ENCODE measurements at regions not wholly inside any gene's neighbourhood (a gene's known extent, or its start where the extent isn't known, plus 50 kb on each side); places are given as distances from the start of the nearest gene placed in this dataset.

GRCh38 chr10:14454206-14454605, 123.5 kb upstream of the FRMD4A start:
- H3F3A ChIP-seq (replicated peaks; ENCODE audit: insufficient read depth): no peaks in the 10 kb centered on the region
- no peaks in the 10 kb centered on the region for H3K4me1 ChIP-seq (ENCODE audit: control insufficient read depth in 1 of 2, insufficient read depth in 2 of 2, low read depth in 1 of 2, low read length in 1 of 2)
- TF ChIP-seq MEF2A (IDR thresholded peaks at IDR 0.05; ENCODE audit: borderline replicate concordance, low read depth) (no peak), ZBTB33 (IDR thresholded peaks at IDR 0.05; ENCODE audit: borderline replicate concordance, low read depth) (no peak), ELF1 (IDR thresholded peaks at IDR 0.05) (no peak), GABPA (IDR thresholded peaks at IDR 0.05; ENCODE audit: low read depth) (no peak), USF2 (IDR thresholded peaks at IDR 0.05; ENCODE audit: borderline replicate concordance, low read depth, low read length) (no peak), RCOR1 (IDR thresholded peaks at IDR 0.05; ENCODE audit: low read length) (no peak), MXI1 (IDR thresholded peaks at IDR 0.05; ENCODE audit: low read depth, low read length) (no peak), NRF1 (IDR thresholded peaks at IDR 0.05; ENCODE audit: low read depth, low read length) (no peak), TCF12 (IDR thresholded peaks at IDR 0.05) (no peak), RFX5 (IDR thresholded peaks at IDR 0.05; ENCODE audit: low read length) (no peak), POLR2AphosphoS5 (IDR thresholded peaks at IDR 0.05; ENCODE audit: low read depth, low read length) (no peak), JUND (IDR thresholded peaks at IDR 0.05) (no peak), TAF1 (IDR thresholded peaks at IDR 0.05; ENCODE audit: borderline replicate concordance, low read depth, low read length) (no peak), TEAD4 (IDR thresholded peaks at IDR 0.05; ENCODE audit: borderline replicate concordance, insufficient read depth) (no peak)
- TF ChIP-seq, protein P1, sequence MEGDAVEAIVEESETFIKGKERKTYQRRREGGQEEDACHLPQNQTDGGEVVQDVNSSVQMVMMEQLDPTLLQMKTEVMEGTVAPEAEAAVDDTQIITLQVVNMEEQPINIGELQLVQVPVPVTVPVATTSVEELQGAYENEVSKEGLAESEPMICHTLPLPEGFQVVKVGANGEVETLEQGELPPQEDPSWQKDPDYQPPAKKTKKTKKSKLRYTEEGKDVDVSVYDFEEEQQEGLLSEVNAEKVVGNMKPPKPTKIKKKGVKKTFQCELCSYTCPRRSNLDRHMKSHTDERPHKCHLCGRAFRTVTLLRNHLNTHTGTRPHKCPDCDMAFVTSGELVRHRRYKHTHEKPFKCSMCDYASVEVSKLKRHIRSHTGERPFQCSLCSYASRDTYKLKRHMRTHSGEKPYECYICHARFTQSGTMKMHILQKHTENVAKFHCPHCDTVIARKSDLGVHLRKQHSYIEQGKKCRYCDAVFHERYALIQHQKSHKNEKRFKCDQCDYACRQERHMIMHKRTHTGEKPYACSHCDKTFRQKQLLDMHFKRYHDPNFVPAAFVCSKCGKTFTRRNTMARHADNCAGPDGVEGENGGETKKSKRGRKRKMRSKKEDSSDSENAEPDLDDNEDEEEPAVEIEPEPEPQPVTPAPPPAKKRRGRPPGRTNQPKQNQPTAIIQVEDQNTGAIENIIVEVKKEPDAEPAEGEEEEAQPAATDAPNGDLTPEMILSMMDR (IDR thresholded peaks at IDR 0.05): no peak
- TF ChIP-seq, protein P2, sequence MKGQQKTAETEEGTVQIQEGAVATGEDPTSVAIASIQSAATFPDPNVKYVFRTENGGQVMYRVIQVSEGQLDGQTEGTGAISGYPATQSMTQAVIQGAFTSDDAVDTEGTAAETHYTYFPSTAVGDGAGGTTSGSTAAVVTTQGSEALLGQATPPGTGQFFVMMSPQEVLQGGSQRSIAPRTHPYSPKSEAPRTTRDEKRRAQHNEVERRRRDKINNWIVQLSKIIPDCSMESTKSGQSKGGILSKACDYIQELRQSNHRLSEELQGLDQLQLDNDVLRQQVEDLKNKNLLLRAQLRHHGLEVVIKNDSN (IDR thresholded peaks at IDR 0.05; ENCODE audit: borderline replicate concordance, low read depth): no peak
- TF ChIP-seq, protein P3, sequence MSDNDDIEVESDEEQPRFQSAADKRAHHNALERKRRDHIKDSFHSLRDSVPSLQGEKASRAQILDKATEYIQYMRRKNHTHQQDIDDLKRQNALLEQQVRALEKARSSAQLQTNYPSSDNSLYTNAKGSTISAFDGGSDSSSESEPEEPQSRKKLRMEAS (IDR thresholded peaks at IDR 0.05; ENCODE audit: low read depth): no peak
- H3K9me2 ChIP-seq: no peaks in the 10 kb centered on the region
- H3K9me3 ChIP-seq: no peaks in the 10 kb centered on the region
- H3K27me3 ChIP-seq (ENCODE audit: insufficient read depth): no peaks in the 10 kb centered on the region
- no peak overlapping the region for H3K27ac ChIP-seq (ENCODE audit: low read depth in 2 of 2, low read length in 1 of 2)
- H3K4me2 ChIP-seq: no peak overlapping the region
- H3K9ac ChIP-seq: no peak overlapping the region
- no peaks in the 10 kb centered on the region for H3K79me2 ChIP-seq (ENCODE audit: insufficient read depth)
- WGBS (ENCODE audit: low lambda C conversion rate): 65% methylated on average over 12 of the region's 12 CpGs
- H4K20me1 ChIP-seq (ENCODE audit: insufficient read depth): no peaks in the 10 kb centered on the region
- ChIA-PET CTCF (no interaction called here), POLR2A (no interaction called here)
- no peak for DNase-seq
- H2AFZ ChIP-seq (ENCODE audit: low read depth): no peak overlapping the region
- no peak overlapping the region for H3K4me3 ChIP-seq (ENCODE audit: low read depth in 2 of 2, low read length in 1 of 2)
- H3K36me3 ChIP-seq (replicated peaks in 1 of 2; ENCODE audit: control insufficient read depth in 1 of 2, insufficient read depth in 2 of 2, low read length in 1 of 2): no peaks in the 10 kb centered on the region

Data from SK-N-SH (cell line).